ENCODE measurements at regions not wholly inside any gene's neighbourhood (a gene's known extent, or its start where the extent isn't known, plus 50 kb on each side); places are given as distances from the start of the nearest gene placed in this dataset.

GRCh38 chr11:116418388-116419041, 354.3 kb downstream of the BUD13 start:
- Mint-ChIP-seq H3K9me3 (no peaks in the 10 kb centered on the region), H3K27me3 (peaks cover 2% of the 10 kb centered on the region), H3K36me3 (no peaks in the 10 kb centered on the region), H3K4me1 (no peaks in the 10 kb centered on the region), H3K27ac (no peak overlapping the region), H3K4me3 (no peak overlapping the region)

- Mint-ChIP-seq H3K27me3 (peaks cover 2% of the 10 kb centered on the region), H3K9me3 (no peaks in the 10 kb centered on the region), H3K36me3 (no peaks in the 10 kb centered on the region), H3K27ac (no peak overlapping the region), H3K4me1 (no peaks in the 10 kb centered on the region), H3K4me3 (no peak overlapping the region)
Measured at GRCh38 chr11:116416852-116417251, 355.9 kb downstream of the BUD13 start.

- Mint-ChIP-seq H3K4me1 (no peaks in the 10 kb centered on the region), H3K9me3 (no peaks in the 10 kb centered on the region), H3K4me3 (no peak overlapping the region), H3K27me3 (no peaks in the 10 kb centered on the region), H3K27ac (no peak overlapping the region), H3K36me3 (no peaks in the 10 kb centered on the region)
Measured at GRCh38 chr11:116415095-116415494, 357.7 kb downstream of the BUD13 start.

DNA sequence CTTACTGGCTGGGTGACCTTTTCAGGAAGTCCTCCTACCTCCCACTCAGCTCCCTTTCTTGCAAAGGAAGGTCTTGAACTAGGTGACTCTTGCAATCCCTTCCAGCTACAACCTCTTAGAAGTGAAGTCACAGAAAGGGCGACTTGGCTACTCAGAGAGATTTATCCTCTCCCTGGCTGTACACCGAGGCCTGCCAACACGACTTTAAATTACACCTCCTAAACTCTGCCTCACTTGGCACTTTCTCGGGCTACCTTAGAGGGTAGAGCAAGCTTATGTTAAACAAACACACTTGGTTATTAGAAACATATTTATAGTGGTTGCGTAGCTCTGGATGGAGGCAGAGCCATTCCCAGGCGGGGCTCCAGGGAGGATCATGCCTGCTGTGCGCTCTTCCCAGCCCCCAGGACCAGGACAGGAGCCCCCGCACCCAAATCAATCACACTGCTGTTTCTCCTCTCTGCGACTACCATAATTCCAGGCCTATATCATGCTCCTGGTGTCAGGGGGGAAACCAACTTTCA, 358.4 kb downstream of the BUD13 start:
- H3K27me3 Mint-ChIP-seq, result no peaks in the 10 kb centered on the region
- H3K27ac Mint-ChIP-seq, result no peak overlapping the region

DNA sequence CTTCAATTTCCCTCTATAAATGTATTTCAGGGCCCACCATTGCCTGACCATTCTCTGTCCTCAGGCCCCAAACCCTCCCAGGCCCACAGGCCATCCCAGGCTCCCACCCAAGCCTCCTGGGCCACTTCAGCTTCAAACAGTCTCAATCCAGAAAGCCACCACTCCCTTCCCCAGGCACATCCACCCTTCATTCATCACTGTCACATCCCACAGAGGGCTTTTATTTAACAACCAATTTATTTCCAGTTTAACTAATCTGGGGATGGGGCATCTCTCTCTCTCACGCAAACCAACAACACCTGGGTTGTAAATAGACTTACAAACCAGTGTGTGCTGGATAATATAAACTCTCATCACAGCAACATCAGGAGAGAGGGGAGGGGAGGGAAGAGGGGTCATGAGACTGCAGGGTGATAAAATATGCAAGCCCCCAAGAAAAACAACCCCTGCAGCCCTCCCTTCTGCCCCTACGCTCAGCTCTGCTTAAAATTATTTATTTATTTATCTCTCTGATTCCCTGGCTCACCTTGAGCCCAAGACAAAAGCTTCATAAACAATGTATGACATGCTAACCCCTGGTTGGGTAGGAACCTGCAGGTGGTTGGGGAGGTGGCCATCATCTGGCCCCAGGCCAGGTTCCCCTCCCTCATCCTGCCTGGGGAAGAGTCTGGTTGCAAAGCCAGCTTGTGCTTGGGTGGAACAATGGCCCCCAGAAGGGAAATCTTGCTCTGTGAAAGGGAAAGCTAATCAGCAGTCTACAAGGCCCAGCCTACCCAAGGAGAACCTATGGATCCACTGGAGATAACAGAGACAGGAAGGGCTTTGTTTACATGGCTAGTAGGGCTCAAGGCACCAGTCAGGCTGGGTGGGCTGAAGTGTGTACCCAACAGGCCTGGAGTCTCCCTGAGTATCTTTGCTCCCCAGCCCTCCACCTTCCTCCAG, 359.2 kb downstream of the BUD13 start:
- no peak overlapping the region for H3K4me3 Mint-ChIP-seq
- H3K36me3 Mint-ChIP-seq, result no peaks in the 10 kb centered on the region
- no peaks in the 10 kb centered on the region for H3K27me3 Mint-ChIP-seq
- no peaks in the 10 kb centered on the region for H3K9me3 Mint-ChIP-seq
- no peaks in the 10 kb centered on the region for H3K4me1 Mint-ChIP-seq
- H3K27ac Mint-ChIP-seq, result no peak overlapping the region

More for the DNA sequence above, 358.4 kb downstream of the BUD13 start:
- no peaks in the 10 kb centered on the region for H3K36me3 Mint-ChIP-seq
- H3K4me3 Mint-ChIP-seq, result no peak overlapping the region
- no peaks in the 10 kb centered on the region for H3K4me1 Mint-ChIP-seq
- no peaks in the 10 kb centered on the region for H3K9me3 Mint-ChIP-seq

- no peaks in the 10 kb centered on the region for H3K9me3 Mint-ChIP-seq
- no peaks in the 10 kb centered on the region for H3K4me1 Mint-ChIP-seq
- no peaks in the 10 kb centered on the region for H3K27me3 Mint-ChIP-seq
- H3K4me3 Mint-ChIP-seq, result no peak overlapping the region
- no peak overlapping the region for H3K27ac Mint-ChIP-seq
- H3K36me3 Mint-ChIP-seq, result no peaks in the 10 kb centered on the region
Measured at GRCh38 chr11:116412118-116412889, 360.5 kb downstream of the BUD13 start.

GRCh38 chr11:116409238-116409637, 363.5 kb downstream of the BUD13 start:
- H3K4me3 Mint-ChIP-seq, result no peak overlapping the region
- no peak overlapping the region for H3K27ac Mint-ChIP-seq
- no peaks in the 10 kb centered on the region for H3K9me3 Mint-ChIP-seq
- H3K36me3 Mint-ChIP-seq, result no peaks in the 10 kb centered on the region
- H3K27me3 Mint-ChIP-seq, result no peaks in the 10 kb centered on the region
- H3K4me1 Mint-ChIP-seq, result no peaks in the 10 kb centered on the region

GRCh38 chr11:116406042-116406441, 366.7 kb downstream of the BUD13 start:
- Mint-ChIP-seq H3K4me1 (no peaks in the 10 kb centered on the region), H3K27ac (no peak overlapping the region), H3K9me3 (no peaks in the 10 kb centered on the region), H3K27me3 (no peaks in the 10 kb centered on the region), H3K4me3 (no peak overlapping the region), H3K36me3 (no peaks in the 10 kb centered on the region)

DNA sequence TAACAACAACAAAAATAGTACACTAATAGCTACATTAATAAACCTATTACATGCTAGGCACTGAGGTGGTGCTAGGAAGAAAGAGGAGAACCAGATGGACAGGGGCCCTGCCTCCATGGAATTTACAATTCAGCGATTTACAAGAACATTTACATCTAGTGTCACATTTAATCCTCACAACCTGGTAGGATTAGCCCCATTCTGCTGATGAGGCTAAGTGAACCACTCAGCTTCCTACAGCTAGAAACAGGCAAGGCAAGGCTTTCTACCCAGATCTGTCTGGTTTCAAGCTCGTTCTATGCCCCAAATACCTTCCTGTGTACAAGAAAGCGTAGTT, 368.4 kb downstream of the BUD13 start:
- H3K4me1 Mint-ChIP-seq, result no peaks in the 10 kb centered on the region
- no peaks in the 10 kb centered on the region for H3K9me3 Mint-ChIP-seq
- no peak overlapping the region for H3K4me3 Mint-ChIP-seq
- H3K27ac Mint-ChIP-seq, result no peak overlapping the region
- no peaks in the 10 kb centered on the region for H3K27me3 Mint-ChIP-seq
- no peaks in the 10 kb centered on the region for H3K36me3 Mint-ChIP-seq

- no peak overlapping the region for H3K27ac Mint-ChIP-seq
- H3K36me3 Mint-ChIP-seq, result no peaks in the 10 kb centered on the region
- no peak overlapping the region for H3K4me3 Mint-ChIP-seq
- no peaks in the 10 kb centered on the region for H3K27me3 Mint-ChIP-seq
- H3K9me3 Mint-ChIP-seq, result no peaks in the 10 kb centered on the region
- no peaks in the 10 kb centered on the region for H3K4me1 Mint-ChIP-seq
Measured at GRCh38 chr11:116403794-116404461, 368.9 kb downstream of the BUD13 start.

DNA sequence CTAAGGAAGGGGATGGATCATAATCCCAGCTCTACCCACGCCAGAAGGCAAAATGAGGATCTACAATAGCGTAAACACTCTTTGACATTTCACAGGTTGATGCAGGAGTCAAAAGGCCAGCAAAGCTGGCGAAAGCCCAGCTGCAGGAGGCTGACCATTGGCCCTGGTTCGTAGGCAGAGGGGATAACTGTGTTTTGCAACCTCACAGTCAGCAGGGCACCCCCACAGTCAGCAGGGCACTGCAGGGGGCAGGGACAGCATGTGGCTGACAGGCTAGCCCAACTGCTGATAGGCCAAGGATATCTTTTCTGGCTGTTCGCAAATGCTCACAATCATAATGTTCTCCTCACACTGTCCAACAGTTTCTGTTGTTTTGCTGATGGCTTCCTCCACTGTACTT, 372.7 kb downstream of the BUD13 start:
- H3K4me1 Mint-ChIP-seq, result no peaks in the 10 kb centered on the region
- no peaks in the 10 kb centered on the region for H3K27me3 Mint-ChIP-seq
- H3K27ac Mint-ChIP-seq, result no peak overlapping the region
- H3K36me3 Mint-ChIP-seq, result no peaks in the 10 kb centered on the region
- no peak overlapping the region for H3K4me3 Mint-ChIP-seq
- H3K9me3 Mint-ChIP-seq, result no peaks in the 10 kb centered on the region

- Mint-ChIP-seq H3K9me3 (peaks cover 3% of the 10 kb centered on the region), H3K4me3 (no peak overlapping the region), H3K36me3 (no peaks in the 10 kb centered on the region), H3K27ac (no peak overlapping the region), H3K27me3 (peaks cover 1% of the 10 kb centered on the region), H3K4me1 (no peaks in the 10 kb centered on the region)
Measured at GRCh38 chr11:116397602-116398084, 375.1 kb downstream of the BUD13 start.

DNA sequence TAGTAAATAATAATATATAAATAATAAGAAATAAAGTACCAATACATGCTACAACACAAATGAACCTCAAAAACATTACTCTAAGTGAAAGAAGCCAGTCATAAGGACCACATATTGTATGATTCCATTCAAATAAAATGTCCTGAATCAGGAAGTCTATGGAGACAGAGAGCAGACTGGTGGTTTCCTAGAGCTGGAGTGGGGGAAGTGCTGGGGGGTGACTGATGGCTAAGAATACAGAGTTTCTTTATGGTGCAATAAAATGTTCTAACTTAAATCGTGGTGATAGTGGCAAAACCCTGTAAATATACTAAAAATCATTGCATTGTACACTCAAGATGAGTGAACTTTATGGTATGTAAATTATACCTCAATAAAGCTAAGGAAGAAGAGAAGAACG, 376.5 kb downstream of the BUD13 start:
- no peak overlapping the region for H3K27ac Mint-ChIP-seq

GRCh38 chr11:116394022-116394421, 378.8 kb downstream of the BUD13 start:
- no peak overlapping the region for H3K27ac Mint-ChIP-seq
- no peak overlapping the region for H3K4me3 Mint-ChIP-seq
- H3K27me3 Mint-ChIP-seq, result peaks cover 1% of the 10 kb centered on the region
- no peaks in the 10 kb centered on the region for H3K36me3 Mint-ChIP-seq
- peaks cover 6% of the 10 kb centered on the region for H3K9me3 Mint-ChIP-seq
- H3K4me1 Mint-ChIP-seq, result no peaks in the 10 kb centered on the region

More for the DNA sequence above, 376.5 kb downstream of the BUD13 start:
- Mint-ChIP-seq H3K4me1 (no peaks in the 10 kb centered on the region), H3K27me3 (peaks cover 1% of the 10 kb centered on the region), H3K4me3 (no peak overlapping the region), H3K36me3 (no peaks in the 10 kb centered on the region), H3K9me3 (peaks cover 6% of the 10 kb centered on the region)

DNA sequence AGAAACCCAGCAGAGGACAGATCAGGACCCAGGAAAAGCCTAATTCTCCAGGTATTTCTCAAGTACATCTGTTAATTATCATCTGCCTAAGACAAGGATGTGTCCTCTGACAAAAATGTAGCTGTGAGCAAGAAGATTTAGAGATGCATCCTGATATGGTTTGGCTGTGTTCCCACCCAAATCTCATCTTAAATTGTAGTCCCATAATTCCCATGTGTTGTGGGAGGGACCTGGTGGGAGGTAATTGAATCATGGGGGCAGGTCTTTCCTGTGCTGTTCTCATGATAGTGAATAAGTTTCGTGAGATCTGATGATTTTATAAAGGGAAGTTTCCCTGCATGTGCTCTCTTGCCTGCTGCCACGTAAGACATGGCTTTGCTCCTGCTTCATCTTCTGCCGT, 381.8 kb downstream of the BUD13 start:
- H3K4me1 Mint-ChIP-seq, result no peaks in the 10 kb centered on the region
- no peaks in the 10 kb centered on the region for H3K36me3 Mint-ChIP-seq
- H3K9me3 Mint-ChIP-seq, result peaks cover 6% of the 10 kb centered on the region
- no peak overlapping the region for H3K4me3 Mint-ChIP-seq
- no peak overlapping the region for H3K27ac Mint-ChIP-seq
- H3K27me3 Mint-ChIP-seq, result peaks cover 1% of the 10 kb centered on the region

All from activated naive CD4-positive, alpha-beta T cell treated with anti-CD3 and anti-CD28 coated beads, Interleukin-2, amount 50 U/mL, for 24 hours (primary cell).